ENCODE measurements at regions not wholly inside any gene's neighbourhood (a gene's known extent, or its start where the extent isn't known, plus 50 kb on each side); places are given as distances from the start of the nearest gene placed in this dataset.
"Not testable (repeated sequence)": the region's sequence is repeated elsewhere in the genome, so short reads cannot be mapped to it uniquely, and the experiment has no call there.

DNA sequence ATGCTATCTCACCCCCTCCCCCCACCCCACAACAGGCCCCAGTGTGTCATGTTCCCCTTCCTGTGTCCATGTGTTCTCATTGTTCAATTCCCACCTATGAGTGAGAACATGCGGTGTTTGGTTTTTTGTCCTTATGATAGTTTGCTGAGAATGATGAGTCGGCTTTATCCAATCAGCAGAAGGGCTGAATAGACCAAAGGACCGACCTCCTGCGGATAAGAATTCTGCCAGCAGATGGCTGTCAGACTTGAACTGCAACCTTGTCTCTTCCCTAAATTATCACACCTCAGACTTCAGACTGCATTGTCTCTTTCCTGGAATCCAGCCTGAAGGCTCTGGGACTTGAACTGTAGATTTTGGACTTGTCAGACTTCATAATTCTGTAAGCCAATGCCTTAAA lies 853.4 kb downstream of the TRAM1L1 start:
- TF ChIP-seq EZH2phosphoT487 (IDR thresholded peaks at IDR 0.05; ENCODE audit: insufficient read depth, low read depth); EZH2 (IDR thresholded peaks at IDR 0.05; ENCODE audit: insufficient read depth, poor library complexity, severe bottlenecking): not testable (repeated sequence)

All from GM23248 (cell line).